Islet precursor cell (in vitro differentiated cells): ENCODE measurements at regions not wholly inside any gene's neighbourhood (a gene's known extent, or its start where the extent isn't known, plus 50 kb on each side); places are given as distances from the start of the nearest gene placed in this dataset.

ENCODE experiments used
- DNase-seq: peaks from one replicate; pipeline ENCODE4 v3.0.0-alpha.2; 2018

- DNase-seq, result peak; percentile 23
These were observed 61.0 kb upstream of the NANOS1 start for GRCh38 chr10:118968482-118968881.

- peak; percentile 36 for DNase-seq
These were observed 60.5 kb upstream of the NANOS1 start for GRCh38 chr10:118969014-118969413.

- DNase-seq, result peak; percentile 25
These were observed 58.7 kb upstream of the NANOS1 start for GRCh38 chr10:118970770-118971169.

GRCh38 chr10:118971187-118971586, 58.3 kb upstream of the NANOS1 start:
- DNase-seq, result peak; percentile 22

- DNase-seq, result peak; percentile 42
These were observed 57.6 kb upstream of the NANOS1 start for GRCh38 chr10:118971876-118972275.

- DNase-seq, result peak; percentile 8
These were observed 55.8 kb upstream of the NANOS1 start for GRCh38 chr10:118973744-118974143.

GRCh38 chr10:118974951-118975350, 54.6 kb upstream of the NANOS1 start:
- peak; percentile 31 for DNase-seq

GRCh38 chr10:118976219-118976618, 53.3 kb upstream of the NANOS1 start:
- peak; percentile 15 for DNase-seq

- peak; percentile 30 for DNase-seq
These were observed 52.4 kb upstream of the NANOS1 start for GRCh38 chr10:118977022-118977599.

- DNase-seq, result no peak
These were observed 51.7 kb upstream of the NANOS1 start for GRCh38 chr10:118977835-118978234.

GRCh38 chr10:118978316-118978997, 51.1 kb upstream of the NANOS1 start:
- peak; percentile 42 for DNase-seq

GRCh38 chr10:118978998-118979350, 50.5 kb upstream of the NANOS1 start:
- no peak for DNase-seq

GRCh38 chr10:118979661-118980060, 49.9 kb upstream of the NANOS1 start:
- peak; percentile 17 for DNase-seq
